ENCODE measurements at regions not wholly inside any gene's neighbourhood (a gene's known extent, or its start where the extent isn't known, plus 50 kb on each side); places are given as distances from the start of the nearest gene placed in this dataset.

GRCh38 chr4:4740071-4740470, 119.4 kb upstream of the MSX1 start:
- Histone ChIP-seq H3K4me3 (no peak overlapping the region), H3K27ac (no peak overlapping the region), H3K4me1 (no peaks in the 10 kb centered on the region), H3K9me3 (peaks cover 0 to 12% (median 4%) of the 10 kb centered on the region in 3 donors), H3K36me3 (no peaks in the 10 kb centered on the region), H3K27me3 (no peaks in the 10 kb centered on the region)
- no peak for TF ChIP-seq CTCF (IDR thresholded peaks at IDR 0.05)
- intact Hi-C loops (cut with DNase I; ENCODE audit: low total_unique reads): no loop called here
- DNase-seq: no peak

- TF ChIP-seq CTCF (IDR thresholded peaks at IDR 0.05): no peak
- H3K27ac ChIP-seq: no peak overlapping the region
- peaks cover 0 to 4% (median 0%) of the 10 kb centered on the region in 3 donors for H3K9me3 ChIP-seq
- no peak overlapping the region for H3K4me3 ChIP-seq
- H3K36me3 ChIP-seq: no peaks in the 10 kb centered on the region
- H3K4me1 ChIP-seq: no peaks in the 10 kb centered on the region
- peaks cover 0 to 10% of the 10 kb centered on the region in 2 donors for H3K27me3 ChIP-seq
- intact Hi-C loops (cut with DNase I; ENCODE audit: low total_unique reads): no loop called here
- no peak for DNase-seq
Observed at GRCh38 chr4:4735870-4736269, 123.6 kb upstream of the MSX1 start.

- no peak for DNase-seq
- no peaks in the 10 kb centered on the region for H3K4me1 ChIP-seq
- H3K27me3 ChIP-seq: peaks cover 0 to 10% of the 10 kb centered on the region in 2 donors
- peaks cover 0 to 4% (median 0%) of the 10 kb centered on the region in 3 donors for H3K9me3 ChIP-seq
- no peak for TF ChIP-seq CTCF (IDR thresholded peaks at IDR 0.05)
- H3K4me3 ChIP-seq: no peak overlapping the region
- H3K36me3 ChIP-seq: no peaks in the 10 kb centered on the region
- no peak overlapping the region for H3K27ac ChIP-seq
- intact Hi-C loops (cut with DNase I; ENCODE audit: low total_unique reads): no loop called here
Observed at GRCh38 chr4:4735136-4735750, 124.2 kb upstream of the MSX1 start.

GRCh38 chr4:4734425-4734824, 125.0 kb upstream of the MSX1 start:
- no peak for TF ChIP-seq CTCF (IDR thresholded peaks at IDR 0.05)
- H3K36me3 ChIP-seq: no peaks in the 10 kb centered on the region
- no peaks in the 10 kb centered on the region for H3K4me1 ChIP-seq
- H3K9me3 ChIP-seq: peaks cover 0 to 4% (median 0%) of the 10 kb centered on the region in 3 donors
- H3K27me3 ChIP-seq: peaks cover 0 to 10% of the 10 kb centered on the region in 2 donors
- DNase-seq: no peak
- H3K4me3 ChIP-seq: no peak overlapping the region
- intact Hi-C loops (cut with DNase I; ENCODE audit: low total_unique reads): no loop called here
- no peak overlapping the region for H3K27ac ChIP-seq

GRCh38 chr4:4733663-4734062, 125.8 kb upstream of the MSX1 start:
- no peak for DNase-seq
- intact Hi-C loops (cut with DNase I; ENCODE audit: low total_unique reads): no loop called here
- no peak overlapping the region for H3K4me3 ChIP-seq
- peaks cover 0 to 10% of the 10 kb centered on the region in 2 donors for H3K27me3 ChIP-seq
- no peaks in the 10 kb centered on the region for H3K36me3 ChIP-seq
- H3K4me1 ChIP-seq: no peaks in the 10 kb centered on the region
- TF ChIP-seq CTCF (IDR thresholded peaks at IDR 0.05): no peak
- peaks cover 0 to 4% (median 0%) of the 10 kb centered on the region in 3 donors for H3K9me3 ChIP-seq
- no peak overlapping the region for H3K27ac ChIP-seq
